BE2C (cell line): ENCODE measurements at regions not wholly inside any gene's neighbourhood (a gene's known extent, or its start where the extent isn't known, plus 50 kb on each side); places are given as distances from the start of the nearest gene placed in this dataset.

Experiments used
- DNase-seq: peaks from one replicate; pipeline ENCODE4 v3.0.0-alpha.2; 2020
- H3K27me3 ChIP-seq: fragments of 250-450 bp; sonication (Bioruptor Pico); 2 replicates; pipeline ENCODE4 v1.5.1; 2020; ENCODE audit warnings: mild to moderate bottlenecking
- H3K36me3 ChIP-seq: fragments of 250-450 bp; sonication (Bioruptor Pico); 2 replicates; pipeline ENCODE4 v1.5.1; 2020; ENCODE audit warnings: mild to moderate bottlenecking
- H3K4me1 ChIP-seq: fragments of 250-450 bp; sonication (Bioruptor Pico); 2 replicates; pipeline ENCODE4 v1.5.1; 2020
- H3K4me3 ChIP-seq: 2 replicates; pipeline ENCODE4 v1.5.1; 2011; ENCODE audit warnings: low read depth, low read length
- H3K9me3 ChIP-seq: fragments of 250-450 bp; sonication (Bioruptor Pico); 2 replicates; pipeline ENCODE4 v1.5.1; 2020
- TF ChIP-seq, protein P1 (sequence below): IDR thresholded peaks from 2 replicates; pipeline ENCODE4 v1.5.1; 2012; ENCODE audit warnings: mild to moderate bottlenecking, low read depth, low read length

DNA sequence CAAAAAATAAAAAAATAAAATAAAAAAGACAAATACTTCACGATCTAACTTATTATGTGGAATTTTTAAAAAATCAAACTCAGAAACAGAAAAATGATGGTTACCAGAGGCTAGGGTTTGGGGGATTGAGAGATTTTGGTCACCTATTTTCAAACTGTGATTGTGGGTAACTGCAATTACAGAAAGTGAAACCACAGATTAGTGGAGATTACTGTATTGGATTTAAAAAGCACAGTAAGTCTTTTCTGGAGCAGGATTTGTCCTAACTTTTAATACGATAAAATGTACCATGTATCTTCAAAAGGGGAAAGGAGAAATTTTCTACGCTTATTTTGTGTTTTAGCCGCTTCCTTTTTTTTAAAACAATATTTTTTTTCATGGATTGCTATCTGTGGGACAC is 1204.9 kb upstream of the LRRTM3 start:
- no peaks in the 10 kb centered on the region for H3K27me3 ChIP-seq
- H3K4me3 ChIP-seq: no peak overlapping the region
- TF ChIP-seq, protein P1, sequence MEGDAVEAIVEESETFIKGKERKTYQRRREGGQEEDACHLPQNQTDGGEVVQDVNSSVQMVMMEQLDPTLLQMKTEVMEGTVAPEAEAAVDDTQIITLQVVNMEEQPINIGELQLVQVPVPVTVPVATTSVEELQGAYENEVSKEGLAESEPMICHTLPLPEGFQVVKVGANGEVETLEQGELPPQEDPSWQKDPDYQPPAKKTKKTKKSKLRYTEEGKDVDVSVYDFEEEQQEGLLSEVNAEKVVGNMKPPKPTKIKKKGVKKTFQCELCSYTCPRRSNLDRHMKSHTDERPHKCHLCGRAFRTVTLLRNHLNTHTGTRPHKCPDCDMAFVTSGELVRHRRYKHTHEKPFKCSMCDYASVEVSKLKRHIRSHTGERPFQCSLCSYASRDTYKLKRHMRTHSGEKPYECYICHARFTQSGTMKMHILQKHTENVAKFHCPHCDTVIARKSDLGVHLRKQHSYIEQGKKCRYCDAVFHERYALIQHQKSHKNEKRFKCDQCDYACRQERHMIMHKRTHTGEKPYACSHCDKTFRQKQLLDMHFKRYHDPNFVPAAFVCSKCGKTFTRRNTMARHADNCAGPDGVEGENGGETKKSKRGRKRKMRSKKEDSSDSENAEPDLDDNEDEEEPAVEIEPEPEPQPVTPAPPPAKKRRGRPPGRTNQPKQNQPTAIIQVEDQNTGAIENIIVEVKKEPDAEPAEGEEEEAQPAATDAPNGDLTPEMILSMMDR: no peak
- no peaks in the 10 kb centered on the region for H3K36me3 ChIP-seq
- DNase-seq: no peak
- no peaks in the 10 kb centered on the region for H3K4me1 ChIP-seq
- no peaks in the 10 kb centered on the region for H3K9me3 ChIP-seq

DNA sequence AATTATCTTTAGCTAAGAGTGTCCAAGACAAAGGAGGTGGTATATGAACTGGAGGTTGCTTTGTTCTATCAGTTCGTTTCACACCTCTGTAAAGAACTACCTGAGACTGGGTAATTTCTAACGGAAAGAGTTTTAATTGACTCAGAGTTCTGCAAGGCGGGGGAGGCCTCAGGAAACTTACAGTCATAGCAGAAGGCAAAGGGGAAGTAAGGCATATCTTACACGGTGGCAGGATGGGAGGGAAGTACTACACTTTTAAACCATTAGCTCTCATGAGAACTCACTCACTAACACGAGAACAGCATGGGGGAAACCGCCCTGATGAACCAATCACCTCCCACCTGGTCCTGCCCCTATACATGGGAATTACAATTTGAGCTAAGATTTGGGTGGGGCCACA is 1202.3 kb upstream of the LRRTM3 start:
- TF ChIP-seq, protein P1: no peak
- H3K36me3 ChIP-seq: no peaks in the 10 kb centered on the region
- no peaks in the 10 kb centered on the region for H3K27me3 ChIP-seq
- no peak for DNase-seq
- no peaks in the 10 kb centered on the region for H3K9me3 ChIP-seq
- no peak overlapping the region for H3K4me3 ChIP-seq
- no peaks in the 10 kb centered on the region for H3K4me1 ChIP-seq

DNA sequence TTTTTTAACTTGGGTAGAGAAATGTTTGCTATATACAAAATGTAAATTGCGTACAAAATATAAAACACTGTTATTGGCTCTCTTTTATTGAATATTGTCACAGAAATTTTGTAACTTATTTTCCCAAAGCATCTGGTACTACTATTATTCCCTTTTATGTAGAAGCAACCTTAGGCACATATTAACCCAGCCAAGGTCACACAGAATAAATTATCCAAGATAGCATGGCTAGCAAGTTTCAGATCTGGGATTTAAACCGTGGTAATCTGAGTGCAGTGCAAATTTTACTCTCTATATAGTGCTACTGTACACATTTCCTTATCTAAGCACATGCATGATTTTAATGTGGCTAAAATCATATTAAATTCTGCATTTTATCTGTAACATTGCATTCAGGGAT is 1190.5 kb upstream of the LRRTM3 start:
- H3K27me3 ChIP-seq: no peaks in the 10 kb centered on the region
- H3K4me3 ChIP-seq: no peak overlapping the region
- no peaks in the 10 kb centered on the region for H3K36me3 ChIP-seq

DNA sequence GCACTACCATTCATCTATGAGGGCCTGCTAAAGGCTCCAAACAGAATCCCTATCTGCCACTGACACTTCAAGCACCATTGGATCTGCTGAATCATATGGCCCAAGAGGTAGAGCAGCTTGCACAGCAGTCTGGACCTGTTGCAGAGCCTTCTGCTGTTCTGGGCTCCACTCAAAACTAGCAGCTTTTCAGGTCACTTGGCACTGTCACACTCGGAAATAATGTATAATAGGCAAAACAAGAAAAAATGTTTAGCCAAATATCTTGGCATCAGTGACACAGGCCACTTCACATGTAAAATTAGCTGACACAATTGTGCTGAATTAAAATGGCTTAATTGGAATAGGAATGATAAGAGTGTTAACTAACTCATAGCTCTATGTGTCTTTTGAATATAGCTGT is 1182.9 kb upstream of the LRRTM3 start:
- H3K36me3 ChIP-seq: no peaks in the 10 kb centered on the region
- TF ChIP-seq, protein P1: no peak
- no peaks in the 10 kb centered on the region for H3K27me3 ChIP-seq
- H3K9me3 ChIP-seq: no peaks in the 10 kb centered on the region
- DNase-seq: no peak
- H3K4me3 ChIP-seq: no peak overlapping the region
- H3K4me1 ChIP-seq: no peaks in the 10 kb centered on the region

More for the DNA sequence above, 1190.5 kb upstream of the LRRTM3 start:
- DNase-seq: no peak
- no peaks in the 10 kb centered on the region for H3K4me1 ChIP-seq
- H3K9me3 ChIP-seq: no peaks in the 10 kb centered on the region
- TF ChIP-seq, protein P1: no peak

DNA sequence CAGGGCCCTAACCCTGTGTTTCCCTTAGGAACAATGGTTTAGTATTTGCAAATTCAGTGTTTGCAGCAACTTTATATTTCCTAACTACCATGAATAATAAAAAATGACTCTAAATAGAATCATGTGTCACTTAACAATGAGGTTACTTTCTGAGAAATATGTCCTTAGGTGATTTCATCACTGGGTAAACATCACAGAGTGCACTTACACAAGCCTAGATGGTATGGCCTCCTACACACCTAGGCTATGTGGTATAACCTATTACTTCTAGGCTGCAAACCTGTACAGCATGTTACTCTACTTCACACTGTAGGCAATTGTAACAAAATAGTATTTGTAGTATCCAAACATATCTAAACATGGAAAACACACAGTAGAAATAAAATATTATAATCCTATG is 1174.6 kb upstream of the LRRTM3 start:
- Histone ChIP-seq H3K9me3 (no peaks in the 10 kb centered on the region), H3K4me1 (no peaks in the 10 kb centered on the region), H3K36me3 (no peaks in the 10 kb centered on the region), H3K4me3 (no peak overlapping the region), H3K27me3 (no peaks in the 10 kb centered on the region)
- no peak for DNase-seq
- TF ChIP-seq, protein P1: no peak

DNA sequence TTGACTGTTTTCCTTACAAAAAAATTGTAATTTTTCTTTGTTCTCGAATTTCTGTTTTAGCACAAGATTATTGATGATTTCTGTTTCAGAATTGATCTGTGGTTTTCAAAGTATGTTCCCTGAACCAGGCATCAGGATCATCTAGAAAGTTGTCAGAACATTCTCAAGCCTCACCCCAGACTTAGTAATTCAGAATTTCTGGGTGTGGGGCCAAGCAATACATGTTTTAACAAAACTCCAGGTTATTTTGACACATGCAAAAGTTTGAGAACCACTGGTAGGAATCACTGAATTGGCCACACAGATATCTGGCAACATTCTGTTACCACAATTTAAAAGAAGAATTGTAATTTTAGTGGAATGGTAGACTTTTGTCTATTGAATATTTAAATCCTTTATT is 1173.9 kb upstream of the LRRTM3 start:
- no peaks in the 10 kb centered on the region for H3K36me3 ChIP-seq
- no peak for DNase-seq

More for the DNA sequence above, 1173.9 kb upstream of the LRRTM3 start:
- no peak overlapping the region for H3K4me3 ChIP-seq
- no peaks in the 10 kb centered on the region for H3K9me3 ChIP-seq
- TF ChIP-seq, protein P1: no peak
- H3K27me3 ChIP-seq: no peaks in the 10 kb centered on the region
- H3K4me1 ChIP-seq: no peaks in the 10 kb centered on the region
